Activated CD8-positive, alpha-beta memory T cell treated with anti-CD3 and anti-CD28 coated beads for 1 hour (primary cell): ENCODE measurements at regions not wholly inside any gene's neighbourhood (a gene's known extent, or its start where the extent isn't known, plus 50 kb on each side); places are given as distances from the start of the nearest gene placed in this dataset.
"Not testable (repeated sequence)": the region's sequence is repeated elsewhere in the genome, so short reads cannot be mapped to it uniquely, and the experiment has no call there.

Experiments used
- DNase-seq, 2 donors: peaks; one replicate each; pipeline ENCODE4 v3.0.0-alpha.2; 2020; ENCODE audit warnings: low read depth in 1 of 2; ENCODE audit errors: extremely low read depth in 1 of 2

DNA sequence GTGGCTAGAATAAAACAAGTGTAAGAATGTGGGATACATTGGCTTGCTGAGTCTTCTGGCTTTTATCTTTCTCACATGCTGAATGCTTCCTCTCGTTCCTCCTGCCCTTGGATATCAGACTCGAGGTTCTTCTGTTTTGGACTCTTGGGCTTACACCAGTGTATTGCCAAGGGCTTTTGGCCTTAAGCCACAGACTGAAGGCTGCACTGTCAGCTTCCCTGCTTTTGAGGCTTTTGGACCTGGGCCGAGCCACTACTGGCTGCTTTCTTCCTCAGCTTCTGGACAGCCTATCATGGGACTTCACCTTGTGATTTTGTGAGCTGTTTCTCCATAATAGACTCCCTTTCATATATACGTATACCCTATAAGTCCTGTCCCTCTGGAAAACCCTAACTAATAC lies 300.9 kb upstream of the STXBP6 start:
- DNase-seq = no peak

DNA sequence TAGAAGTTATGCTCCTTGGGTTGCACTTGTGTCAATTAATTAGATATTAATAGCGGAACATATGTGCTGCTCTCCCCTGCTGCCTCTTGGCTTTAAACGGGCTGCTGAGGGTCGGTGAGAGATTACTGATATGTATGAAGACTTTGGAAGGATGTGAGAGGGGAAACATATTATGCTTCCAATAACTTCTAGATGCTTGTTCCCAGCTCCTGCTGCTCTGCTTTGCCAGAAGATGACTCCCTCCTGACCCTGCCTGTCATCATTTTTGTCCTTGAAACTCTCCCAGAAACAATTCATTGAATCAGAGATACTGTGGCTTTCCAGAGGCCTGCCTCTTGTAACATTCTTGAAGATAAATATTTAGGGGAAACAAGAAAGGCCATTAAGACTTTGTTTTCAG lies 300.1 kb upstream of the STXBP6 start:
- no peak for DNase-seq

DNA sequence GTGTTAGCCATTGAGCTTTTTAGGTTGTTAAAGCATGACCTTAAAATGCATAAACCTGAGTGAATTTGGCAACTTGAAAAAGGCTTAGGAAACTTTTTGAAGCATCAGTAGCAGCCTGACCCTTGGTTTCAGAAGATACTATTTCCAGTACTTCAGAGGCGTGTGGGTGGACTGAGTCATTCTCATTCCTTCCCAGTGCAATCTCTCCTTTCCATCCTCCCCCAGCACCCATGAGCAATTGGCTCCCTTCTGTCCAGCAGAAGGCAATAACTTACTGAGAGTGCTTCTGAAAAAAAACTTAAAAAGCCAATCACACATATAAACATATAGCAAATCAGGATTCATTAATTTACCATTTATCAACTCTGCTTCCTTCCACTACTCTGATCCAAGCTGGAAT lies 299.3 kb upstream of the STXBP6 start:
- DNase-seq = no peak

DNA sequence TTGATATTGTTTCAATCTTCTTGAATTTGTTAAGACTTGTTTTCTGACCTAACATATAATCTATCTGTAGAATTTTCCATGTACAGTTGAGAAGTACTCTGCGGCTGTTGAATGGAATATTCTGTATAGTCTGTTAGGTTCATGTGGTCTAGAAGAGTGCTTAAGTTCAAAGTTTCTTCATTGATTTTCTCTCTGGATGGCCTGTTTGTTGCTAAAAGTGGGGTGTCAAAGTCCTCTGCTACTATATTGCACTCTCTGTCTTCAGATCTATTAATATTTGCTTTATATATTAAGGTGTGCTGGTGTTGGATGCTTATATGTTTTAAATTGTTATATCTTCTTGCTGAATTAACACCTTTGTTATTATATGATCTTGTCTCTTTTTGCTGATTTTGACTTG lies 290.9 kb upstream of the STXBP6 start:
- DNase-seq = no peak

DNA sequence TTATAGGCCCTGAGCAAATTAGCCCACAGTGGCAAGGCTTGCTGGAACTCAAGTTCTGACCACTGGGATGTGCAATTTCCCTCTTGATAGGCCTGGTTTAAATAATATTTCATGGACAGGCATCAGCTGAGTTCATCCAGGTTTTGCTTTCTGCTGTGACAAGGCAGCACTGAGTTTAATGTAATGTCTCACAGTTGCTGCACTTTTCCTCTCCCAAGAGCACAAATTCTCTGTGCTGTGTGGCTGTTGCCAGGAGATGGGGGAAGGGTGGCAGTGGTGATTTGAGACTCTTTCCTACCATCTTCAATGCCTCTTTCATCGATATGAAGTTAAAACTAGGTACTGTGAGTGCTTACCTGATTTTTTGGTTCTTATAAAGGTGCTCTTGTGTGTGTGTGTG lies 272.8 kb upstream of the STXBP6 start:
- DNase-seq = no peak

DNA sequence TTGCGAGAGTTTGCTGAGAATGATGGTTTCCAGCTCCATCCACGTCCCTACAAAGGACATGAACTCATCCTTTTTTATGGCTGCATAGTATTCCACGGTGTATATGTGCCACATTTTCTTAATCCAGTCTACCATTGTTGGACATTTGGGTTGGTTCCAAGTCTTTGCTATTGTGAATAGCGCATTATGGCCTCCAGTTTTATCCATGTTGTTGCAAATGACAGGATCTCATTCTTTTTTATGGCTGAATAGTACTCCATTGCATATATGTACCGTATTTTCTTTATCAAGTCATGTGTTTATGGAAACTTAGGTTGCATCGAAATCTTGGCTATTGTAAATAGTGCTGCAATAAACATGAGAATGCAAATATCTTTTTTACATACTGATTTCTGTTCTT lies 266.1 kb upstream of the STXBP6 start:
- not testable (repeated sequence) for DNase-seq

GRCh38 chr14:25308244-25308643 lies 258.3 kb upstream of the STXBP6 start:
- no peak for DNase-seq

DNA sequence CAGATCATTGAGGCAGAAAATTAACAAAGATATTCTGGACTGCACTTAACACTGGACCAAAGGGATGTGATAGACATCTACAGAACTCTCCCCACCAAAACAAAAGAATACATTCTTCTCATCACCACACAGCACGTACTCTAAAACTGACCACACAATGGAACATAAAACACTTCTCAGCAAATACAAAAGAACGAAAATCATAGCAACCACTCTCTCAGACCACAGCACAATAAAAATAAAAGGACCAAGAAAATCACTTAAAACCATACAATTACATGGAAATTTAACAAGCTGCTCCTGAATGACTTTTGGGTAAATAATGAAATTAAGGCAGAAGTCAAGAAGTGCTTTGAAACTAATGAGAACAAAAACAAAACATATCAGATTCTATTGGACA lies 254.0 kb upstream of the STXBP6 start:
- no peak for DNase-seq

DNA sequence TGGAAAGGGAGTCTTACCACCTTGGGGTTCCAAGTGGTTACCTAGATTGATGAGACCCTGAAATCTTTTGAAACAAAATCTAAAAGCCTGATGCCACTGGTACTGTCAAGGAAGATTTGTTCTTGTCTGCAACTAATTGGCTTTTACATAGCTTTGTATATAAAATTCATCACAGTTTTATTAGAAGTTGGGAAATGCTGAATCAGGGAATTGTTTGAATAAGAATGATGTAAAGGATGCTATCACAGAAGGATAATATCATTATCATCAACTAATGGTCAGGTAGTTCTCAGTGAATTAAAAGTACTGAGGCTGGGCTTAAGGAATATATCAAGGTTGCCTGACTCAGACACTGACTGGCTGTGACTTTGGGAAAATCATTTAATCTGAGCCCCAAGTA lies 248.3 kb upstream of the STXBP6 start:
- no peak for DNase-seq

DNA sequence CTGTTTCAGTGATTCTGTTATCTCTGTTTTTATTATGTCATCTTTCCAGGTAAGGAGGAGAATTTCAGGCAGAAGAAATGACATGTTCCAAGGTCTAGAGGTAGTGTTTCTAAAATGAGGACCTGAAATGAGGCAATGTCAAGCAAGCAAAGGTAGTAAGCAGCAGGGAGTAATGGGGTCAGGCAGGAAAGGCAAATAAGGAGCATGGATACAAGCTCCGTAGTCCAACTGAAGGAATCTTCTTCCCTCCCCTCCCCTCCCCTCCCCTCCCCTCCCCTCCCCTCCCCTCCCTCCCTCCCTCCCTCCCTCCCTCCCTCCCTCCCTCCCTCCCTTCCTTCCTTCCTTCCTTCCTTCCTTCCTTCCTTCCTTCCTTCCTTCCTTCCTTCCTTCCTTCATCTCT lies 240.2 kb upstream of the STXBP6 start:
- DNase-seq = not testable (repeated sequence)

DNA sequence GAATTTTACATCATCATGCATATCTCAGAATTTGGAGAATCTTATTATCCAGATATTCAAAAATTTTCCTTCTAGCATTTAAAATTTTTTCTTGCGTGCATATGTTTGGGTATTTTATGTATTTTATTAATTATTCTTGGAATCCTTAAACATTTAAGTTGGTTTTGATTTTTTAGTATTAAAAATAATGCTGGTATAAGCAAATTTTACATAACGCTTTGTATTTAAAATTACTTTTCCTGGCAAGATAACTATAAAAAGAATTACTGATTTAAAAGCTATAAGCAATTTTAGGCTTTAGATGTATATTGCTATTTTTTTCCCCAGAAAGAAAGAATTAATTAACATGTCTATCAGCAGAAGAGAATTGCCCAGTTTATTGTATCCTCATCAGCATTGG lies 224.6 kb upstream of the STXBP6 start:
- no peak for DNase-seq

DNA sequence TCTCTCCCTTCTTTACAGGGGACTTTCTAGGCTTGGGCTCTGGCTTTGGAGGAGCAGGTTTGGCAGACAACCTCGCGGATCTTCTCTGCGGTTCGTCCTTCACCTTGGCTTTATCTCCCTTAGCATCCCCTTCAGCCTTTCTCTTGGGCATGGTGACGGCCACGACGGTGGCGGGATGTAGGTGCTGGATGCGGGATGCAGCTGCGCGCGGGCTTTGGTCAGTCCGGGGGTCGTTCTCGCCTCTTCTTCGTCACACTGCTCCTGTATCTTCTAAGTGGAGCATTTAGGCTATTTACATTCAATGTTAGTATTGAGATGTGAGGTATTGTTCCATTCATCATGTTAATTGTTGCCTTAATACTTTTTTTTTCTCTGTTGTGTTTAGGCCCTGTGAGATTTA lies 217.2 kb upstream of the STXBP6 start:
- no peak for DNase-seq

DNA sequence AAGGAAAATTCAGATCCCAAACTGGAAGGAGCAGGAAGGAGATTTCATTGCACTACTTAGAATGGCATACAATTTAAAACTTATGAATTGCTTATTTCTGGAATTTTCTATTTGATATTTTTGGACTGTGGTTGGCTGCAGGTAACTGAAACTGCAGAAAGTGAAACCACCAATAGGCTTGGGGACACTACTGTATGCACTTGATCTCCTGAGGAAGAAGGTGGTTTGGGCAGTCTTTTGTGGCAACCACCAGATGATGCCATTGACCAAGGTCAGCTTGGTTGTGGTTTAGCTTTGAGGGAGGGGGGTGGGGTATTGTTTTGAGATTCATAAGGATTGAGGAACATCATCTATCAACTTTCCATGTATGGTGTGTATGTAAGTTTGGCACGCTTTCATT lies 209.5 kb upstream of the STXBP6 start:
- no peak for DNase-seq

DNA sequence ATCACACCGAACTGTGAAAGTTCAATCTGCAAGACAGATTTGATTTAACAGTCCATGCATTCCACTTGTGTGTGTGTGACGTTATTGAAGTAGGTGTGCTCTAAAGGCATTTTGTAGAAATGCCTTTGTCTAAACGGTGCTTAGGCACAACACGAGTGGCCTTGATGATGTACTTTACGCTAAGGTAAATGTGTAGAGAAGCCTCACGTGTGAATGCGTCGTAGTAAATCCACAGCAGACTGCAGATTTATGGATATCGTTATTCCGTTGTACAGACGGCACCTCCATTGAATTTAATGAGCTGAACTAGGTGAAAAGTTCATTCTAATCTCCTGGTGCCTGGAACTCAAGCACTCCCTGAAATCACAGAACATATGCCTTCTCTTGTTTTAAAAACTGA lies 202.8 kb upstream of the STXBP6 start:
- no peak for DNase-seq

GRCh38 chr14:25250516-25250915 lies 200.6 kb upstream of the STXBP6 start:
- DNase-seq = no peak

GRCh38 chr14:25247609-25248008 lies 197.7 kb upstream of the STXBP6 start:
- no peak for DNase-seq

DNA sequence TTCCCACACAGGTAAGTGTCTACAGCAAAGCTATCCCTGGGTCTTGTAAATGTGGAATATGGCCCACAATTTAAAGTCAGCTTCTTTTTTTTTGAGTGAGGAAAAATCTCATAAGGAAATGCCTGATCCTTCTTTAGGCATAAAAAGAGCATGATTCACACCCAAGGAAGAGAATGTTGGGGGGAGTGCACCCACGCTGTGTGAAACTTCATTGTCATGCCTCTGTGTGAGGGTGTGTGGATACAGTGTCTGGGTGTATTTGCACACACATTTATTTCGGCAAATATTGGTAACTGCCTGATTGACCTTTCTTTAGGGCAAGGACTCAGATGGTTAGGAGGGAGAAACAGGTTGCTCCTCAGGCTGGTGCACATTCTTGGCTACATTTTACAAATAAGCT lies 196.8 kb upstream of the STXBP6 start:
- DNase-seq = no peak

DNA sequence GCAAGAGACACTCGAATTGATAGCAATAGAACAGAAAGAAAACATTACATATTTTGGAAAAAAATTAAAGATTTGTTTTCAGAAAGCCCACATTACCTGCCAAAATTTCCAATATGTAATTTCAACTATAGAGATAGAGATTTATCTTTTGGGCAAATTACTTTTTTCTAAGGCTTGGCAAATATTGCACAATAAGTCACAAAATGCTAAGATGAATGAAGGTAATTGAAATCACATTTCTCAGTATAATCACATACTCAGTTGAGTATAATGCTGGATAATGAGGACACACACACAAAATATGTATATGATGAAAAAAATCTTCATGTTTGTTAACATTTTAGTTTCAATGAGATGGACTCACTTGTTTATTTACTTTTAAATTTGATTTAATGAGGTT lies 189.2 kb upstream of the STXBP6 start:
- DNase-seq = no peak

DNA sequence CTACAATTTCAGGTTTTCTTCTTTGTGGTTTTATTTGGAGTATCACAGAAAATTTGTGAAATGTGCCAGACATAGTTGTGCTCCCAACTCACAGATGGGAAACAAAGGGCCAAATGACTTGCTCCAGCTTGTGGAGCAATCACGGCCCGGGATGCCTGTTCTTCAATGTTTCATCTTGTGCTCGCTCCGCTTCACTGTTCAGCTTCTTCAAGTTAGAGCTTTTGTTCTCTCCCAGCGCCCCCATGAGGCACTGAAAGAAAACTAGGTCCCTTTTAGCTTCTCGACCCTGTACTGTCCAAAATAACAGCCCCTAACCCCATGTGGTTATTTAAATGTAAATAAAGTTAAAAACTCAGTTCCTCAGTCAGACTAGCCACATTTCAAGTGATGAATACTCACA lies 187.9 kb upstream of the STXBP6 start:
- DNase-seq = no peak

- no peak for DNase-seq
These were observed 183.7 kb upstream of the STXBP6 start for GRCh38 chr14:25233613-25234012.

DNA sequence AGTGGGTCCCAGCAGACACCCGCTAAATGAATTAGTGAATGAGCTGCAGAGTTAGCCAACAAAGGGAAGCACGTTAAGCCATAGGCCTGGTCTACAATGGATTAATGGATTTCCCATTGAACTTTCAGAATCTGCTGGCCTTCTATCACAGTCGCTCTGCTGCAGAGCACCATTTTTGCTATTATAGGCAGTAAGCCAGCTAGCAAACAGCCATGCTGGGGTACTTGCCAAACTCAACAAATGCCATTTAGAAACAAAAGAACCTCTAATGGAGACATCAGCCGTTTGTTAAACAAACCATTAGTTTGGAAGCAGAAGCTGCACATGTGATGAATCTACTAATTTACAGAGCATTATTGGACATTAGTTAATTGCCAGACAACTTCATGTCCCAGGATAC lies 181.1 kb upstream of the STXBP6 start:
- no peak for DNase-seq

- DNase-seq = no peak
These were observed 176.3 kb upstream of the STXBP6 start for GRCh38 chr14:25226214-25226613.

- DNase-seq = no peak
These were observed 172.3 kb upstream of the STXBP6 start for GRCh38 chr14:25222256-25222655.

DNA sequence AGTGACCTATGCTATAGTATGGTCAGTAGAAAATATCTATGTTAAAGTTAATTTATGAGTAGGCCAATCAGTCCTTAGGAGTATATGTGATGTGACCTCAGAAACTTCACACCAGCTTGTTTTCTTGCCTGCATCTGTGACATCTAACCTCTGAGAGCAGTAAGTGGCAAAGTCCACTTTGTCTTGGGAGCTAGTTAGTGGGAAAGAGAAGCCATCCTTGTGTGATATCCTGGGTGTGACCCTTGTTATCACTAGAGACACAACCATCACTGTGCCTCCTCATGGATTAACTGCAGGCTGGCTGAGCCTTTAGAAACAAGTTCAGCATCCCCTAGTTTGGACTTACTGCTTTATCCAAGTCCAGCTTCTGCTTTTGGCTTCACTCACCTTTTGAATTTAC lies 170.6 kb upstream of the STXBP6 start:
- no peak for DNase-seq
